Stimulated activated CD8-positive, alpha-beta memory T cell treated with anti-CD3 and anti-CD28 coated beads, Interleukin-12 subunit alpha, Interleukin-12 subunit beta, amount 100 ng/mL, for 1 hour (primary cell): ENCODE measurements at regions not wholly inside any gene's neighbourhood (a gene's known extent, or its start where the extent isn't known, plus 50 kb on each side); places are given as distances from the start of the nearest gene placed in this dataset.

ENCODE experiments used
- DNase-seq: peaks from one replicate; pipeline ENCODE4 v3.0.0-alpha.2; 2020; ENCODE audit warnings: low read depth

GRCh38 chr12:98062464-98063245 is 452.7 kb upstream of the TMPO start:
- DNase-seq = no peak

- no peak for DNase-seq
Measured at GRCh38 chr12:98064501-98064900, 450.9 kb upstream of the TMPO start.

- DNase-seq = no peak
Measured at GRCh38 chr12:98067795-98068194, 447.6 kb upstream of the TMPO start.

DNA sequence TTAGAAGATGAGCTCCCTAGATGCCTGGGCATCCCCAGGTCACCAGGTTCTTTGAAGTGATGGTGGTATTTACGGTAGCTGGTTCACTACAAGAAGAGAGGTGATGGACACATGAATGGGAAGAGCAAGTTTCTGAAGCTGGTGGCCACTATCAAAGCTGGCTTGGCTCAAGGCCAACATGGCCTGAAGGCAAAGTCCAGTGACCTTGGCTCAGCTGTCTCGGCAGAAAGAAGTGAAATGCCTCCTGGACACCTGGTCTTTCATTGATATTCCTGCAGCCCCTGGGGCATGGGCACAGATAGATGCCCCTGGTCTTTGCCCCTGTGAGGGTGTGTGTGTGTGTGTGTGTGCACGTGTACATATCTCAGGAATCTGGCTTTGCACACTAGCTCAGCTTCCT is 441.8 kb upstream of the TMPO start:
- no peak for DNase-seq

DNA sequence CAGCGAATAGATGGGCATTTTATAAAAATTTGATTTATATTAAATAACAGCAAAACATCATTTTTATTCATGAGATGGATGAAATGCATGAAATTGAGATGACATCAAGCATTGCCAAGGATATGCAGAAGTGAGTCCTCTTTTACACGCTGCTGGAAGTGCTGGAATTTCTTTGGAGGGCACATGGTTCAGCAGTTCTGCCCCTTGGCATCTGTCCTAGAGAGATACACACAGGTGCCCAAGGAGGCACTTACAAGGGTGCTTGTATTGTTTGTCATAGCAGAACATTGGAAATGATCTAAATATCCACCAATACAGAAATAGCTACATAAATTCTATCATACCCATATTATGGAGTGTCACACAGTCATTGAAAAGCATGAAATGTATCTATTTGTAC is 441.1 kb upstream of the TMPO start:
- DNase-seq = no peak

DNA sequence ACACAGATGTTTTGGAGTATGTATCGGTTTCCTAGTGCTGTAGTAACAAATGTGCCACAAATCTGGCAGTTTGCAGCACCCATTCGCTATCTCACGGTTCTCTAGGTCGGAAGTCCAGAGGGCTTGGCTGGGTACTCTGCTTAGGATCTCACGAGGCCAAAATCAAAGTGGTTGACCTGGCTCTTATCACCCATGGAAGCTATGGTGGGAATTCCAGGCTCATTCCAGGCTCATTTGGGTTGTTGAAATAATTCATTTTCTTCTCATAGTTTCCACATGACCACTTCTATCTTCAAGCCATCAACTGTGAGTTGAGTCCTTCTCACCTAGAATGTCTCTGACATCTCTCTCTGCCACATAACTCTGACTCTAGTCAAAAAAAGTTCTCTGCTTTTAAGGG is 431.0 kb upstream of the TMPO start:
- DNase-seq = no peak

GRCh38 chr12:98085046-98085755 is 430.2 kb upstream of the TMPO start:
- DNase-seq = no peak

DNA sequence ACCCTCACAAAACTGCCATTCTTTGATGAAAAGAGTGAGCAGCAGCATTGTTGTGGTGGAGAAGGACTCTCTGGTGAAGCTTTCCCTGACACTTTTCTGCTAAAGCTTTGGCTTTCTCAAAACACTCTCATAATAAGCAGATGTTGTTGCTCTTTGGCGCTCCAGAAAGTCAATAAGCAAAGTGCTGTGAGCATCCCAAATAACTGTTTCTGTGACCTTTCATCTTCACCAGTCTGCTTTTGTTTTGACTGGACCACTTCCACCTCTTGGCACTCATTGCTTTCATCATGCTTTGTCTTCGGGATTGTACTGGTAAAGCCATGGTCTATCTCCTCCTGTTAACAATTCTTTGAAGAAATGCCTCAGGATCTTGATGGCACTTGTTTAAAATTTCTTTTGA is 424.7 kb upstream of the TMPO start:
- no peak for DNase-seq

GRCh38 chr12:98096436-98096835 is 419.0 kb upstream of the TMPO start:
- no peak for DNase-seq

DNA sequence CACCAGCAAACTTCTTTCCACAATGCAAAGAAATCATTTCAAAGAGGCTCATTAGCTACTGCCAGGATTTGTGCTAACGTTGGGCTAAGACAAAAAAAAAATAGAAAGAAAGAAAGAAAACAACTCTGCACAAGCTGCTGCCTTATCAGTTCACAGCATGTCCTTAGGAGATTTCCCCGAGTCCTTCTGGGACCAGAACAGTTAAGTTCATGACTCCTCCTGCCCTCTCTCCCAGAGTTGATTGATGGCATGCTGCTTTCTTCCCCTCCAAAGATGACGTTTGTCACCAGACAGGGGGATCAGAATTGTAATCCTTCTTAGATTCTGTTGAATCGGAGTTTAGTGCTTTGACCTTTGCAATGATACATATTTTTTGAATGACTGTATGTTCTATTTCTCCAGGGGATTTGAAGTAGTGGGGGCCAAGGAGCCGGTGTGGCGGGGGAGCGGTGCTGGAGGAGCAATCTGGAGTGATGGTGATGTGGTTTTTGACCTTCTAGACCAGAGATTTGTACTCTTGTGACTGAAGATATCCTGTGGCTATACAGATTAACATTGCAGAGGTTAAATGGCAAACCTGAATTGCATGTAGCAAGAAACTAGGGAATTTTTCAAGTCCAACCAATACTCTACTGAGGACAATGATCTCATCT is 409.2 kb upstream of the TMPO start:
- DNase-seq = no peak

- DNase-seq = no peak
Measured at GRCh38 chr12:98109266-98109665, 406.1 kb upstream of the TMPO start.

DNA sequence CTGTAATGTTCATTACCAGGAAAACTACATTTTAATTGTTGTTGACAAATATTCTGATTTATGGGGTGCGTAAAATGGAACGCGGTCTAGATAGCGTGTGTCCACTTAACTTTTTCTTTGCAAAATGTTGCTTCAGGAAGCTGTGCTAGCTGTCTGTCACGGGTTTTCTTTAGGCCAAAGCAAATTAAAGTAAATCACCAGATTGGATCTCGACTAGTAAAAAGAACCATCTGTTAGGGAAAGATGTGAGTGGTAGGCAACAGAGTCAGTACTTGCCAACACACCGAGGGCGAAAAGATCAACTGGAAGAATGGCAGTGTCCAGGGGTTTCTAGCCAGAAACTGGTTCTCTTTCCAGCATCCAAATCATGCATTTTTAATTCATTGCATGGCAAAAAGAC is 404.9 kb upstream of the TMPO start:
- no peak for DNase-seq

- DNase-seq = no peak
Measured at GRCh38 chr12:98113548-98113947, 401.8 kb upstream of the TMPO start.

DNA sequence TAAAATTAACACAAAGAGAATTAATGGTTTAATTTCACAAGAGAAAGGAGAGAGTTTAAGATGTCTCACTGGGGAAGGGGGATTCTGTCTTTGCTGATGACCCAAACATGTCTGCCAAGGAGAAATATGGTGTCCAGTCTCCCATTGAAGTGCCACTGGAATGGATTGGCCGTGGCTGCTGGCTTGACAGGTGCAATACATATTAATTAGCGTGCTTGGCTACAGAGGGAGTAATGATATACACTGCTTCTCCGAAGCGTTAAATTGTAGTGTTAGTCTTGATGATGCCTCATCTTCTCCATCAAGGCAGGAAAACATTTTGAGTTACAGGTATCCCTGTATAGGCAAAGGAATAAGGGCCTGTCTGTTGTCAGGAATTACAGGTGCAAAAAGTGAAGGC is 393.4 kb upstream of the TMPO start:
- DNase-seq = no peak

GRCh38 chr12:98123021-98123461 is 392.3 kb upstream of the TMPO start:
- DNase-seq = no peak

GRCh38 chr12:98126637-98127335 is 388.6 kb upstream of the TMPO start:
- DNase-seq = no peak

DNA sequence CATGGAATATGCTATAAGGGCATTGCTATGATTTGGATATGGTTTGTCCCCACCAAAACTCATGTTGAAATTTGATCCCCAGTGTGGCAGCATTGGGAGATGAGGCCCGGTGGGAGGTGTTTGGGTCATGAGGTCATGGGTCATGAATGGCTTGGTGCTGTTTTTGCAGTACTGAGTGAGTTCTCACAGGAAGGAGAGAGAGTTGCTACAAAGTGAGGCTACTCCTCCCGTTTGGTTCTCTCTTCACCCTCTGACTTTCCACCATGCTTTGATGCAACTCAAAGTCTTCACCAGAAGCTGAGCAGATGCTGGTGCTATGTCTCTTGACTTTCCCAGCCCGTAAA is 388.1 kb upstream of the TMPO start:
- DNase-seq = no peak

- DNase-seq = no peak
Measured at GRCh38 chr12:98127854-98128253, 387.5 kb upstream of the TMPO start.

GRCh38 chr12:98136544-98136943 is 378.8 kb upstream of the TMPO start:
- DNase-seq = no peak

DNA sequence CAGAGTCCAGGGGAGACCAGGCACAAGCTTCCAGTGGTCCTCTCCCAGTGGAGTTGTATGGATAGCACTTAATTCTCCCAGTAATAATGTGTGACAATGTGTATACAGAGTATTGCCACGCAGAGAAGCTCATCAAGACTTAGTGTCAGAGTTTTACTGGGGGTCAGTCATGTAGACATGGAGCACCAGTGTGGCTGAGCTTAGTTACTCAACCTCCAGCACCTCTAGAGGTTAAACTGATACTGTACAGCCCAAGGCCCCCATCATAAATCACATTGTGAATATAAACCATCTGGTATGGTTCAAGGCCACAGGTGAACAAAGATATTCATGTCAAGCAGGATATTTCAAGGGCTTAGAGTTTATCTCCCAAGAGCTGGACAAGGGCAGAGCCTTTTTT is 378.1 kb upstream of the TMPO start:
- no peak for DNase-seq

DNA sequence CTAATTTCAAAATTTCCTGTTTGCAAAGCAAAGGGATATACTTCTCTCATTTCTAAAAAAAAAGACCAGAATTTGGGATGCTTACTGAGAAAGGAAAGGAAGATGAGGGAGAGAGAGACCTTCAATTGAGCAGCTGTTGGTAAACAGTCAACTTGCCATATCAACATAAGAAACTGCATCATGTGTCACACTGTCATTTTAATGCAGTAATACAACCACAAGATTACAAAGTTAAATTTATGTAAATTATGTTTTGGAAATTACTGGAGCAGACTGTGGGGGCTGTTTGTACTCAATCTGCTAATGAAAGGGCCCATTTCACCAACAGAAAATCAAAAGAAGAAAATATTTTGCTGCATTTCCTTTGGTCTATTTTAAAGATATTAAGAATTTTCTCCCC is 370.4 kb upstream of the TMPO start:
- no peak for DNase-seq

DNA sequence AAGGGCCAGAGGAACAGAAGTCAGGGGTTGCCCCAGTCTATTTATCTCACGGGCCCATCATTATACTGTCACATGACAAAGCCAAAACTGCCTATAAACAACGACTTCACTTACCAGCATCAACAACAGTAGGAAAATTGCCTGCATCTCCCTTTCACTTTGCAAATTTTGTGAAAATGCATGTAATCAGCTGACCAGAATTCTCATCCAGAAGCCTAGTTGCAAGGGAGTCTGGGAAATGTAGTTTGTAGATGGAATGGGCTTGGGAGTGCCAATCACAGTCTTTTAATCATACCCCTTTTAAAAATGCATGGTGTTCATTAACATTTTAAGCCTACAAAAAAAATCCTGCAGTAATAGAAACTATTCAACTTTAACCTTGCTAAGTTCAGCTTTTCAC is 369.3 kb upstream of the TMPO start:
- DNase-seq = no peak

DNA sequence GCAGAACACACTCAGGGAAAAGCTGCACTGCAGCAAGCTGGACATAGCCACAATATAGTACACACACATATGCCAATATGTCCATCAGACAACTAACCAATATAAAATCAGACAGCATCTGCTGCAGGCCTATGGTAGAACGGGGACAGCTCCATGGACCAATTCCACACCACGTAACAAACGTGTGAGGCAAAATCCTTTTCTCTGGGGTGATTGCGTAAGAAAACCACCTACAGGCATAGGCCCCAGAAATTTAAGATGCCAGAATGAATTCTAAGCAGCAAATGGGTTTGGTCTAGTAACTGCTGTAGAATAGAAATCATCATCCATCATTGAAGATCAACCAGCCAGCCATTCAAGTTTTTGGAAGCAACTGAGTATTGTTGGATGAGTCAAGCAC is 368.9 kb upstream of the TMPO start:
- no peak for DNase-seq
